B cell (primary cell): ENCODE measurements at regions not wholly inside any gene's neighbourhood (a gene's known extent, or its start where the extent isn't known, plus 50 kb on each side); places are given as distances from the start of the nearest gene placed in this dataset.

Experiments used
- ATAC-seq: fragments of 200-7000 bp; cut with Tn5 transposase; one replicate; pipeline ENCODE4 v1.10.0; 2021; ENCODE audit warnings: low read depth, mild to moderate bottlenecking, moderate number of reproducible peaks, moderate library complexity
- CTCF ChIA-PET: fragments of 350-600 bp; sonication (Branson Sonifier 250); formaldehyde crosslinking; loops from one replicate; lab custom pipeline; 2021; ENCODE audit warnings: antibody characterized with exemption, inconsistent platforms; lab: Charles Lee
- POLR2A ChIA-PET: fragments of 350-600 bp; sonication (Branson Sonifier 250); formaldehyde crosslinking; loops from one replicate; lab custom pipeline; 2021; ENCODE audit warnings: antibody characterized with exemption; lab: Charles Lee
- DNase-seq: peaks from one replicate; pipeline ENCODE4 v3.0.0; 2013
- H2AFZ ChIP-seq: 2 replicates; pipeline ENCODE4 v1.6.1; 2012; ENCODE audit warnings: mild to moderate bottlenecking, low read depth, low read length; ENCODE audit not compliant: insufficient read depth, poor library complexity, severe bottlenecking
- H3K27ac ChIP-seq, 2 donors: 1 replicate in 1 of 2; 2 replicates in 1 of 2; pipeline ENCODE4 v1.5.1; 2012 to 2013; ENCODE audit warnings: low read length in 2 of 2, mild to moderate bottlenecking in 2 of 2, moderate library complexity in 1 of 2
- H3K27me3 ChIP-seq, 4 experiments: fragments of 200-600 bp in 1 of 4; sonication (generic) in 1 of 4; replicated peaks in 1 of 4; 1 replicate in 2 of 4; 2 replicates in 2 of 4; pipeline versions ENCODE4 v1.6.1 to v1.7.0; 2013 to 2016; ENCODE audit warnings: low read length in 3 of 4, mild to moderate bottlenecking in 2 of 4, mixed read lengths in 1 of 4, moderate library complexity in 1 of 4; ENCODE audit not compliant: insufficient read depth in 4 of 4, control insufficient read depth in 3 of 4; ENCODE audit errors: control extremely low read depth in 1 of 4
- H3K36me3 ChIP-seq, 2 experiments: replicated peaks in 1 of 2; 1 replicate in 1 of 2; 2 replicates in 1 of 2; pipeline versions ENCODE4 v1.6.1 to v1.7.1; 2013; ENCODE audit warnings: low read length in 1 of 2; ENCODE audit not compliant: insufficient read depth in 2 of 2, control insufficient read depth in 1 of 2; ENCODE audit errors: control extremely low read depth in 1 of 2, extremely low read depth in 1 of 2
- H3K4me1 ChIP-seq, 2 donors: fragments of 200-600 bp in 1 of 2; sonication (generic) in 1 of 2; 1 replicate in 1 of 2; 2 replicates in 1 of 2; pipeline versions ENCODE4 v1.5.1 to v1.6.1; 2013 to 2017; ENCODE audit warnings: low read length in 2 of 2; ENCODE audit not compliant: control insufficient read depth in 2 of 2, insufficient read depth in 2 of 2
- H3K4me2 ChIP-seq: replicated peaks from 2 replicates; pipeline ENCODE3; 2012; ENCODE audit warnings: mild to moderate bottlenecking, low read depth, low read length; ENCODE audit not compliant: poor library complexity, severe bottlenecking
- H3K4me3 ChIP-seq, 5 experiments: fragments of 200-600 bp in 1 of 5; sonication (generic) in 1 of 5; 1 replicate in 3 of 5; 2 replicates in 2 of 5; pipeline versions ENCODE4 v1.5.1 to v1.7.0; 2011 to 2016; ENCODE audit warnings: low read length in 4 of 5, mild to moderate bottlenecking in 4 of 5, low read depth in 2 of 5, control low read depth in 1 of 5, moderate library complexity in 1 of 5; ENCODE audit not compliant: insufficient read depth in 1 of 5; ENCODE audit errors: control extremely low read depth in 1 of 5, extremely low read depth in 1 of 5
- H3K79me2 ChIP-seq: fragments of 200-600 bp; sonication (generic); one replicate; pipeline ENCODE4 v1.6.0; 2016; ENCODE audit warnings: low read length; ENCODE audit not compliant: control insufficient read depth, insufficient read depth
- H3K9ac ChIP-seq: fragments of 200-600 bp; sonication (generic); 2 replicates; pipeline ENCODE4 v1.6.1; 2017; ENCODE audit warnings: mild to moderate bottlenecking, low read length, moderate library complexity
- H3K9me3 ChIP-seq, 3 donors: one replicate each; pipeline versions ENCODE4 v1.6.1 to v1.7.1; 2013; ENCODE audit warnings: low read length in 2 of 3; ENCODE audit not compliant: control insufficient read depth in 2 of 3, insufficient read depth in 1 of 3; ENCODE audit errors: control extremely low read depth in 1 of 3
- H4K20me1 ChIP-seq: 2 replicates; pipeline ENCODE4 v1.6.0; 2012; ENCODE audit warnings: mild to moderate bottlenecking, low read length; ENCODE audit not compliant: insufficient read depth, control insufficient read depth, poor library complexity, severe bottlenecking
- H3K27ac Mint-ChIP-seq: one replicate; pipeline ENCODE4 v1.8.0; 2021; ENCODE audit warnings: mixed read lengths
- H3K27me3 Mint-ChIP-seq: one replicate; pipeline ENCODE4 v1.8.0; 2021; ENCODE audit warnings: mixed read lengths
- H3K4me1 Mint-ChIP-seq: one replicate; pipeline ENCODE4 v1.8.0; 2021; ENCODE audit warnings: mixed read lengths
- H3K4me3 Mint-ChIP-seq: one replicate; pipeline ENCODE4 v1.8.0; 2021; ENCODE audit warnings: mixed read lengths
- H3K9me3 Mint-ChIP-seq: one replicate; pipeline ENCODE4 v1.8.0; 2022; ENCODE audit warnings: mixed read lengths; ENCODE audit not compliant: insufficient read depth
- CTCF ChIP-seq: fragments of 200-600 bp; IDR thresholded peaks from one replicate; pipeline ENCODE4 v1.8.0; 2022; ENCODE audit warnings: antibody characterized with exemption, mild to moderate bottlenecking
- EZH2 ChIP-seq: IDR thresholded peaks from 2 replicates; pipeline ENCODE4 v1.6.1; 2012; ENCODE audit warnings: borderline replicate concordance, low read depth, mild to moderate bottlenecking, moderate library complexity, low read length; ENCODE audit not compliant: insufficient read depth, poor library complexity, severe bottlenecking
- WGBS: methylation state at CpG from one replicate; pipeline ENCODE4 v1.1.5; 2013; ENCODE audit warnings: missing lambda C conversion rate; ENCODE audit not compliant: insufficient coverage; 5-methylcytosine and 5-hydroxymethylcytosine counted together
- intact Hi-C: fragments of 100-400 bp; cut with micrococcal nuclease; formaldehyde crosslinking; loops from one replicate; pipeline ENCODE4 v1.10.0; 2022

GRCh38 chr12:88955531-88955930 lies 375.3 kb upstream of the KITLG start:
- H3K27ac Mint-ChIP-seq, result no peak overlapping the region
- ChIA-PET CTCF (no interaction called here), POLR2A (no interaction called here)
- Histone ChIP-seq H3K36me3 (no peaks in the 10 kb centered on the region), H3K4me3 (no peak overlapping the region), H4K20me1 (no peaks in the 10 kb centered on the region), H3K27ac (no peak overlapping the region), H3K27me3 (no peaks in the 10 kb centered on the region), H3K9ac (no peak overlapping the region), H3K9me3 (no peaks in the 10 kb centered on the region), H3K4me1 (no peaks in the 10 kb centered on the region), H3K4me2 (no peak overlapping the region), H2AFZ (no peak overlapping the region), H3K79me2 (no peaks in the 10 kb centered on the region)
- H3K4me1 Mint-ChIP-seq, result no peaks in the 10 kb centered on the region
- intact Hi-C loops, result no loop called here
- H3K4me3 Mint-ChIP-seq, result no peak overlapping the region
- H3K27me3 Mint-ChIP-seq, result peaks cover 5% of the 10 kb centered on the region
- no peak for TF ChIP-seq CTCF
- no peak for TF ChIP-seq EZH2
- ATAC-seq (no peak), DNase-seq (no peak)
- no peaks in the 10 kb centered on the region for H3K9me3 Mint-ChIP-seq
- WGBS, result 100% methylated on average over 2 of the region's 5 CpGs

- WGBS, result 95% methylated on average over 5 of the region's 9 CpGs
- ChIA-PET POLR2A (no interaction called here), CTCF (no interaction called here)
- peaks cover 5% of the 10 kb centered on the region for H3K27me3 Mint-ChIP-seq
- intact Hi-C loops, result no loop called here
- Histone ChIP-seq H3K4me3 (no peak overlapping the region), H4K20me1 (no peaks in the 10 kb centered on the region), H3K9me3 (no peaks in the 10 kb centered on the region), H3K36me3 (no peaks in the 10 kb centered on the region), H3K27me3 (no peaks in the 10 kb centered on the region), H3K4me2 (no peak overlapping the region), H3K4me1 (no peaks in the 10 kb centered on the region), H3K27ac (no peak overlapping the region), H3K9ac (no peak overlapping the region), H2AFZ (no peak overlapping the region), H3K79me2 (no peaks in the 10 kb centered on the region)
- no peak overlapping the region for H3K27ac Mint-ChIP-seq
- no peak overlapping the region for H3K4me3 Mint-ChIP-seq
- no peak for DNase-seq
- H3K9me3 Mint-ChIP-seq, result no peaks in the 10 kb centered on the region
- no peak for TF ChIP-seq EZH2
- no peak for TF ChIP-seq CTCF
- no peaks in the 10 kb centered on the region for H3K4me1 Mint-ChIP-seq
- ATAC-seq, result no peak
Observed at GRCh38 chr12:88953029-88953586, 372.8 kb upstream of the KITLG start.
